ENCODE measurements at regions not wholly inside any gene's neighbourhood (a gene's known extent, or its start where the extent isn't known, plus 50 kb on each side); places are given as distances from the start of the nearest gene placed in this dataset.

- no peak for TF ChIP-seq CTCF (IDR thresholded peaks at IDR 0.05)
- no peak for TF ChIP-seq SMC3 (IDR thresholded peaks at IDR 0.05)
- no peak for TF ChIP-seq POLR2A (IDR thresholded peaks at IDR 0.05; ENCODE audit: low read length)
- no peak for TF ChIP-seq RAD21 (conservative IDR thresholded peaks at IDR 0.05 in 1 of 2, IDR thresholded peaks at IDR 0.05 in 1 of 2)
These were observed 395.9 kb upstream of the PODXL start for GRCh38 chr7:131952365-131952764.

All from A549 (cell line).